ENCODE measurements at regions not wholly inside any gene's neighbourhood (a gene's known extent, or its start where the extent isn't known, plus 50 kb on each side); places are given as distances from the start of the nearest gene placed in this dataset.
"Not testable (repeated sequence)": the region's sequence is repeated elsewhere in the genome, so short reads cannot be mapped to it uniquely, and the experiment has no call there.

DNA sequence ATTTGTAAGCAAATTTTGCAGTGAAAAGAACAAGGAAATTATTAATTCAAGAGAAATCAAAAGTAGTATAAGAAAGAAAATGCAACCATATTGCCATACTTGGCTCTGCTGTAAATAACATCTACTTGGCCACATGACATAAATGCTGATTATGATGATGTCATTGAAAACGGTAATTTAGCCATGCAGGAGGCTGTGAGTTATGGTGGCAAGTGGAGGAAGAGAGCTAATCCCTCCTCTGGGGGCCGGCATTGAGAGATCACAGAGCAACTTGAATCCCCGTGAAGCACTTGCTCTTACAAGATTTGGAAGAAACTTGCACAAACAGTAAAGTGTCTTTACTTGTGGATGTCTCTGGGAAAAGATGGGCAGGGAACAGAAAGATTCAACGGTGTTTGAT, 456.6 kb downstream of the PREX1 start:
- TF ChIP-seq, protein P1, sequence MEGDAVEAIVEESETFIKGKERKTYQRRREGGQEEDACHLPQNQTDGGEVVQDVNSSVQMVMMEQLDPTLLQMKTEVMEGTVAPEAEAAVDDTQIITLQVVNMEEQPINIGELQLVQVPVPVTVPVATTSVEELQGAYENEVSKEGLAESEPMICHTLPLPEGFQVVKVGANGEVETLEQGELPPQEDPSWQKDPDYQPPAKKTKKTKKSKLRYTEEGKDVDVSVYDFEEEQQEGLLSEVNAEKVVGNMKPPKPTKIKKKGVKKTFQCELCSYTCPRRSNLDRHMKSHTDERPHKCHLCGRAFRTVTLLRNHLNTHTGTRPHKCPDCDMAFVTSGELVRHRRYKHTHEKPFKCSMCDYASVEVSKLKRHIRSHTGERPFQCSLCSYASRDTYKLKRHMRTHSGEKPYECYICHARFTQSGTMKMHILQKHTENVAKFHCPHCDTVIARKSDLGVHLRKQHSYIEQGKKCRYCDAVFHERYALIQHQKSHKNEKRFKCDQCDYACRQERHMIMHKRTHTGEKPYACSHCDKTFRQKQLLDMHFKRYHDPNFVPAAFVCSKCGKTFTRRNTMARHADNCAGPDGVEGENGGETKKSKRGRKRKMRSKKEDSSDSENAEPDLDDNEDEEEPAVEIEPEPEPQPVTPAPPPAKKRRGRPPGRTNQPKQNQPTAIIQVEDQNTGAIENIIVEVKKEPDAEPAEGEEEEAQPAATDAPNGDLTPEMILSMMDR (IDR thresholded peaks at IDR 0.05; ENCODE audit: borderline replicate concordance, control extremely low read depth, extremely low read depth, insufficient read depth, missing control alignments): no peak
- in situ Hi-C loops (cut with MboI; ENCODE audit: low sequenced_read_pairs, unreplicated experiment): no loop called here
- DNase-seq (ENCODE audit: low spot score): no peak

DNA sequence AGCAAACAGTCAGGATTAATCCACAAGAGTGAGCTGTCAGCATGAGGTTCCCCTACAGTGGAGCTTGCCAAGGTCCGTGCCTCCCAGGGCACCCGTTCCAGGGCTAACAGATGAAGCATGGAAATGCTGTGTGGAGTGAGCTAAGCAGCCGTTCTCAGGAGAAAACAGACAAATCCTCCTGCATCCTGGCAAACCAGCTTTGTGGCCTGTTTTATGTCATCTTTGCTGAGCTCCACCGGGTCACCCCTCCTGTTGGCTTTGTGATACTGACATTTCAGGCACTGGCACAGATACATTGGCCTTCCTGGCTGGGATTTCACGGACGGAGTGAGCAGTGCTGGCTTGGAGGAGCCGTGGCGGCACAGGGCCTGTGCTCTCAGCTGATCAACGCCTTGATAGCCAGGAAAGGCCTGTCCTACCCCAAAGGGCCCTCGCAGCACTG, 459.2 kb downstream of the PREX1 start:
- DNase-seq (ENCODE audit: low spot score); in situ Hi-C loops (cut with MboI; ENCODE audit: low sequenced_read_pairs, unreplicated experiment): not testable (repeated sequence)

DNA sequence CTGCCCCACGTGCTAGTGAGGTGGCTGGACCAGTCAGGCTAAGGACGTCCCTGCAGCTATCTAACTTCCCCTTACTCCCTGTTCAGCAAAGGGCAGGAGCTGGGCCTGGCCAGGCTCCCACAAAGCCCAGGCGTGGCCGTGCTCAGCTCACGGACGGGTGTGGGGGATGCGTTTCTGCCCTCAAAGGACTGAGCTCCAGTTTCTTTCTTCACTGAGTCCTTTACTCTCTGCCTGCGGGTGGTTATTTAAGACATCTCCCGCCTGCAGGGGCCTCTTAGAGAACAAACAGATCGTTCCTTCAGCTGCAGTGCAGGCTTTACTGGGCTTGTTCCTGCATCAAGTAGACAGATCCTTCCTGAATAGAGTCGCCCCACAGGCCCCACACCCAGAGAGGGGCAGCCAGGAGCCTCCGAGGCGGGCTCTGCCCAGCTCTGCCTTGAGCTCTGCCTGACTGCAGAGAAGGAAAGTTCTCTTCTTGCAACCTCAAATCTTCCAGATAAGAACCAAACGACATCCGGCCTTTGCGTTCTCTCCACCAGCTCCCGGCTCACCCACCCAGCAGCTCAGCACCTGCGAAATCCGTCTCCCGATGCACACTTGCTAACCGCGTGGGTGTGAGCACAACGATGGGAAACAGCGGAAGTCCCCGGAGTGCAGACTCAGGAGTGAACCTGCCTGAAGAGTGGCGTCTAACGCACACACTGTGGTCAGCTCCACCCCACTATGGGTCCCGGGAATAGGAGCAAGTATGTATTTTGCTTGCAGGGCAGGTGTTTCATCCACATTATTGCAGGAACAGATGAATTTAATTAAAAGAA, 460.0 kb downstream of the PREX1 start:
- DNase-seq (ENCODE audit: low spot score); in situ Hi-C loops (cut with MboI; ENCODE audit: low sequenced_read_pairs, unreplicated experiment): not testable (repeated sequence)

DNA sequence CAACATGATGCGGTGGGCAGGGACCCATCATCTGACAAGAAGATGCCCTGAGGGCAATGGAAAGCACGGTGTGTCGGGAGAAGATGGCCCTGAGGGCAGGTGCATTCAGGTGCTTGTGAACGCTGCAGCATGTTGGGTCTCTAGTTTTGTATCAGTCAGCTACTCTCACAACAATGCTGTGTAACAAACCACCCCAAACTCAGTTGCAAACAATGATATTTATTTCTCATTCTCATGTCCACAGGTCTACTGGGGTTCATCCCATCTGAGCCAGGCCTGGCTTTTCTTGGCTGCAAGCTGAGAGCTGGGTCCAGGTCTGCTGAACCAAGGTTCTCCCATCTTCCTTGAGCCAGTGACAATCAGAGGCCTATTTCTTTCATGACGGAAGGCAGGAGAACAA, 461.6 kb downstream of the PREX1 start:
- TF ChIP-seq, protein P1 (IDR thresholded peaks at IDR 0.05; ENCODE audit: borderline replicate concordance, control extremely low read depth, extremely low read depth, insufficient read depth, missing control alignments): no peak
- in situ Hi-C loops (cut with MboI; ENCODE audit: low sequenced_read_pairs, unreplicated experiment): no loop called here
- no peak for DNase-seq (ENCODE audit: low spot score)

DNA sequence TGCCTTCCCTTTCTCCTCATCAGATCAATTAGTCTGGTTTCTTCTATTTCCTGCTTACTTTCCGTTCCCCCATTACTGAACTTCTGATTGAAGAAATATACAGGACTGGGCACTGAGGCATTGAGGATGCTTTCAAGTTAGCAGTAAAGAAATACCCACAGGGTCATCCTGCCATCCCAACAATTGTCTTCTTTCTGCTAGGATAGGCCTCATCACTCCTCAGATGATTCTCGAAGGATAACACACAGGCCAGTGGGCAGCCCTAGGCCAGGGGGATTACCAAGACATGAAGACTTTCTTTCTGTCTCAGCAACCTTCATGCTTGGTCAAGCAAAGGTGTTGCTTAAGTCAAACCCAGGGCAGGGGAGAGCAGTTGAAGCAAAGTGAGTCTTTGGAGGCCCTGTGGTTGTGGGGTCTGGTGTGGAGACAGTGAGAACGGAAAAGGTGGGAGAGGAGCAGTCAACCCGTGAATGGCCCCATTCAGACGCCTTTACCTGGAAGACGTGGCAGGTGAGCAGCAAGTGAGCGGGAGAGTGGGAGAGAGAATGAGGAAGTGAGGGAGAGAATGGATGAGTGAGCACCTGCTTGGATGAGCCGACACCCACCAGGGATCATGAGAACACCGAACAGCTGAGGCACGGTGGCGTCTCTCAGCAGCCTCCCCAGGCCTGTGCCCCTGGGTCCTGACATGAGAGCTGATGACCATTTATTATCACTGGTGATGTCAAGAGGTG, 462.9 kb downstream of the PREX1 start:
- TF ChIP-seq, protein P1 (IDR thresholded peaks at IDR 0.05; ENCODE audit: borderline replicate concordance, control extremely low read depth, extremely low read depth, insufficient read depth, missing control alignments): no peak
- in situ Hi-C loops (cut with MboI; ENCODE audit: low sequenced_read_pairs, unreplicated experiment): no loop called here
- peak; percentile 68 for DNase-seq (ENCODE audit: low spot score)

DNA sequence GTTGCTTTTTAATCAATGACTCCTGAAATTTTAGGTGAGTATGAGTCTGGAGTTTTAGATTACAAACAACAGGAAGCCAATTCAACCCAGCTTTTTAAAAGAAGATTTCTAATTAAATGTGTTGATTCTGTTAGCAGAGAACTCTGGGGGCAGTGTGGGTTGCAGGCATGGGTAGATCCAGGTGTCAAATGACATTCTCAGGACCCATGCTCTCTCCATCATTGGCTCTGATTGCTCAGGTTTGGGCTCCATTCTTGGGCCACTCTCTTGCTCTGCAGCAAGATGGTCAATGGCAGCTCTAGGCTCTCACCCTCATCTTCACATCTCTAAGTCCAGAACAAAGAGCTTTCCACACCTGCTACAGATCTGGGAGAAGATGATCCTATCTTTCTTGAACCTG, 463.7 kb downstream of the PREX1 start:
- DNase-seq (ENCODE audit: low spot score): no peak
- in situ Hi-C loops (cut with MboI; ENCODE audit: low sequenced_read_pairs, unreplicated experiment): no loop called here
- TF ChIP-seq, protein P1 (IDR thresholded peaks at IDR 0.05; ENCODE audit: borderline replicate concordance, control extremely low read depth, extremely low read depth, insufficient read depth, missing control alignments): no peak

DNA sequence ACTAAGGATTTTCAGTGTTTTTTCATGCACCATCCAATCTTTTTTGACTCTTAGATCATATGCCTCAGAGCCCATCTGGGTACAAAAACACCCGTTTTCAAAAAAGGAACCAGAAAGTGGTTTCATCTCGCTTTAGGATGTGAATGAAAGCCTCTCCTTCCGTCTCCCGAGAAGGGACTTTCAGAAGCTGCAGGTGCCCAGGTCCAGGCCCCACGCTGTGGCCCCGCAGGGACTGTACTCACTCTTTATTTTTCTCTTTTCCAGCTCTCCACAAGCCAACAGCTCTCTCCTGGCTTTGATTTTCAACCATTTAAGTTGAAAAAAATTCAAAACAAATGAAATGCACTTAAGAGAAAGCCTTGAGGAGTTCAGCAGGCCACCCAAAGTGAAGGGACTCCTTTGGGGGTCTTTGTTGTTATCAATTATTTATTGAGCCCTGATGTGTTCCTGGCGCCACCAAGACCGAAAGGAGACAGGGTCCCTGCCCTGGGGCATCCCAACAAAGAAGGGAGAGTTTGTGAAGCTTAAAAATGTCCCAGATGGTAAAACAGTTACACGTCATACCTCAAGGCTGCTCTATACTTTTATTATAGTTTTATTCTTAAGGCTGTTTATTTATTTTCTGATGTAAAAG, 467.3 kb downstream of the PREX1 start:
- in situ Hi-C loops (cut with MboI; ENCODE audit: low sequenced_read_pairs, unreplicated experiment): no loop called here
- TF ChIP-seq, protein P1 (IDR thresholded peaks at IDR 0.05; ENCODE audit: borderline replicate concordance, control extremely low read depth, extremely low read depth, insufficient read depth, missing control alignments): no peak
- DNase-seq (ENCODE audit: low spot score): peak; percentile 64
